ENCODE measurements at regions not wholly inside any gene's neighbourhood (a gene's known extent, or its start where the extent isn't known, plus 50 kb on each side); places are given as distances from the start of the nearest gene placed in this dataset.

- TF ChIP-seq POLR2AphosphoS5 (IDR thresholded peaks at IDR 0.05) = no peak
- no peak for TF ChIP-seq CTCF (IDR thresholded peaks at IDR 0.05)
- no peak for TF ChIP-seq POLR2A (IDR thresholded peaks at IDR 0.05)
- TF ChIP-seq EP300 (IDR thresholded peaks at IDR 0.05) = no peak
Measured at GRCh38 chr5:57582578-57583070, 100.0 kb upstream of the ACTBL2 start.

Data from stomach (tissue), 4 donors.